ENCODE measurements at regions not wholly inside any gene's neighbourhood (a gene's known extent, or its start where the extent isn't known, plus 50 kb on each side); places are given as distances from the start of the nearest gene placed in this dataset.

DNA sequence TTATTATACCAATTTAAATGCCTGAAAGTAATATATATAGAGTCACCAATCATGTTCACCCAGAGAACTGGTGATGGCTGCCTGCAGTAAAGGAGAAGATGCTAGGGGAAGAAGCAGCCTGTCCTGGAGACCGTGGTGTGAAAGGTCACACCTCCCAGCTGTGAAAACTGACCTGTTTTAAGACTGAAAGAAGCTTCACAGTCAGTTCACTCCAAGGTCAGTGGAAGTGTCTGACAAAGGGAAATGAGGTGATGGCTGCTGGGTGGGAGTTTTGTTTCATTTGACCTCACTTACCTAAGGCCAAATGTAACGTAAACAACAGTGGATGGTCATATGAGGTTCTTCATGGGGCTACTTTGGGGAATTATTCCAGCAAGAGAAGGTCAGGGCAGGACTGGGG, 352.1 kb upstream of the GATB start:
- TF ChIP-seq, protein P1, sequence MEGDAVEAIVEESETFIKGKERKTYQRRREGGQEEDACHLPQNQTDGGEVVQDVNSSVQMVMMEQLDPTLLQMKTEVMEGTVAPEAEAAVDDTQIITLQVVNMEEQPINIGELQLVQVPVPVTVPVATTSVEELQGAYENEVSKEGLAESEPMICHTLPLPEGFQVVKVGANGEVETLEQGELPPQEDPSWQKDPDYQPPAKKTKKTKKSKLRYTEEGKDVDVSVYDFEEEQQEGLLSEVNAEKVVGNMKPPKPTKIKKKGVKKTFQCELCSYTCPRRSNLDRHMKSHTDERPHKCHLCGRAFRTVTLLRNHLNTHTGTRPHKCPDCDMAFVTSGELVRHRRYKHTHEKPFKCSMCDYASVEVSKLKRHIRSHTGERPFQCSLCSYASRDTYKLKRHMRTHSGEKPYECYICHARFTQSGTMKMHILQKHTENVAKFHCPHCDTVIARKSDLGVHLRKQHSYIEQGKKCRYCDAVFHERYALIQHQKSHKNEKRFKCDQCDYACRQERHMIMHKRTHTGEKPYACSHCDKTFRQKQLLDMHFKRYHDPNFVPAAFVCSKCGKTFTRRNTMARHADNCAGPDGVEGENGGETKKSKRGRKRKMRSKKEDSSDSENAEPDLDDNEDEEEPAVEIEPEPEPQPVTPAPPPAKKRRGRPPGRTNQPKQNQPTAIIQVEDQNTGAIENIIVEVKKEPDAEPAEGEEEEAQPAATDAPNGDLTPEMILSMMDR (IDR thresholded peaks at IDR 0.05) = no peak
- TF ChIP-seq POLR2A (IDR thresholded peaks at IDR 0.05) = no peak
